AG09309 (cell line): ENCODE measurements at regions not wholly inside any gene's neighbourhood (a gene's known extent, or its start where the extent isn't known, plus 50 kb on each side); places are given as distances from the start of the nearest gene placed in this dataset.

Source experiments
- DNase-seq: peaks from one replicate; pipeline ENCODE4 v3.0.0-alpha.2; 2010; ENCODE audit warnings: low read depth
- H3K4me3 ChIP-seq: 2 replicates; pipeline ENCODE4 v1.5.1; 2011; ENCODE audit warnings: mild to moderate bottlenecking, low read depth, low read length, moderate library complexity; ENCODE audit not compliant: control insufficient read depth
- TF ChIP-seq, protein P1 (sequence below): IDR thresholded peaks from 2 replicates; pipeline ENCODE4 v1.5.1; 2011; ENCODE audit warnings: mild to moderate bottlenecking, low read depth, low read length, inconsistent platforms; ENCODE audit not compliant: insufficient read depth, control insufficient read depth; ENCODE audit errors: missing control alignments

- no peak for DNase-seq
- TF ChIP-seq, protein P1, sequence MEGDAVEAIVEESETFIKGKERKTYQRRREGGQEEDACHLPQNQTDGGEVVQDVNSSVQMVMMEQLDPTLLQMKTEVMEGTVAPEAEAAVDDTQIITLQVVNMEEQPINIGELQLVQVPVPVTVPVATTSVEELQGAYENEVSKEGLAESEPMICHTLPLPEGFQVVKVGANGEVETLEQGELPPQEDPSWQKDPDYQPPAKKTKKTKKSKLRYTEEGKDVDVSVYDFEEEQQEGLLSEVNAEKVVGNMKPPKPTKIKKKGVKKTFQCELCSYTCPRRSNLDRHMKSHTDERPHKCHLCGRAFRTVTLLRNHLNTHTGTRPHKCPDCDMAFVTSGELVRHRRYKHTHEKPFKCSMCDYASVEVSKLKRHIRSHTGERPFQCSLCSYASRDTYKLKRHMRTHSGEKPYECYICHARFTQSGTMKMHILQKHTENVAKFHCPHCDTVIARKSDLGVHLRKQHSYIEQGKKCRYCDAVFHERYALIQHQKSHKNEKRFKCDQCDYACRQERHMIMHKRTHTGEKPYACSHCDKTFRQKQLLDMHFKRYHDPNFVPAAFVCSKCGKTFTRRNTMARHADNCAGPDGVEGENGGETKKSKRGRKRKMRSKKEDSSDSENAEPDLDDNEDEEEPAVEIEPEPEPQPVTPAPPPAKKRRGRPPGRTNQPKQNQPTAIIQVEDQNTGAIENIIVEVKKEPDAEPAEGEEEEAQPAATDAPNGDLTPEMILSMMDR = no peak
- no peak overlapping the region for H3K4me3 ChIP-seq
Observed at GRCh38 chr4:14729282-14730000, 272.8 kb upstream of the CPEB2 start.

GRCh38 chr4:14742054-14742453 is 260.2 kb upstream of the CPEB2 start:
- H3K4me3 ChIP-seq = no peak overlapping the region
- TF ChIP-seq, protein P1 = no peak
- DNase-seq = no peak

- H3K4me3 ChIP-seq = no peak overlapping the region
- TF ChIP-seq, protein P1 = no peak
- no peak for DNase-seq
Observed at GRCh38 chr4:14743172-14743571, 259.1 kb upstream of the CPEB2 start.

- no peak for DNase-seq
- TF ChIP-seq, protein P1 = no peak
Observed at GRCh38 chr4:14743601-14744000, 258.7 kb upstream of the CPEB2 start.

DNA sequence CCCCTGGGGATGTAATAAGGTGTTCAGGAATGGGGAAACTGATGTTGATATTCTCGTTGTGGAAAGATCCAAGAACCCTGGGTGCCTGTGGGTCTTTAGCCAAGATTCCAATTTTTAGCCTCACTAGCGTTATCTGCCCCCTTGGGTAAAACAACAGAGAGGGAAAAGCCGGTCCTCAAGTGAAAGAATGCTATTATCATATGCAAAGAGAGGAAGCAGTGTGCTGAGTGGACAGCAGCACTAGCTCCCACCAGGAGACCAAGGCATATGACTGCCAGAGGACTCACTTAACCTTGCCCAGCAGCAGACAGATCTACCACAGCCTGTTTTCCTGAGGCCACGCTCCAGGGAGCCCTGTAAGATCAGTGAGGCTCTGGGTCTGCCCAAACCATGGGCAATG is 257.9 kb upstream of the CPEB2 start:
- H3K4me3 ChIP-seq = no peak overlapping the region
- TF ChIP-seq, protein P1 = no peak
- DNase-seq = no peak

More at GRCh38 chr4:14743601-14744000, 258.7 kb upstream of the CPEB2 start:
- H3K4me3 ChIP-seq = no peak overlapping the region

DNA sequence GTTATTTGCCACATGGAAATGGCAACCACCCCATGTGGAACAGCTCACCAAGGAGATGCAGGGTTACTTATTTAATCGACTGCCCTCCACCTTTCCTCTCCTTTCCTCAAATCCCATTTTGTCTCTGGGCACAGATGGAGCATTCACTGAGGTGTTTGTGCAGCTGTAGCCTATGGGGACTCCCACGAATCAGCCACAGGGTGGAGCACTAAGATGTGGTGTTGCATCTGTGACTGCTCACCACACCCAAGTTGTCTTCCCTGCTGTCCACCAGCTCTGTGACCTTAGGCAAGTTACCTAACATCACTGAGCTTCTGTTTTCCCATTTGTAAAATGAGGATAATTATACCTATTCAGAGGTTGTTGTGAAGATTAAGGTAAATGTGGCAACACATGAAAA is 252.4 kb upstream of the CPEB2 start:
- DNase-seq = no peak
- H3K4me3 ChIP-seq = no peak overlapping the region
- TF ChIP-seq, protein P1 = peak; percentile 3
